GM18499 (cell line): ENCODE measurements at regions not wholly inside any gene's neighbourhood (a gene's known extent, or its start where the extent isn't known, plus 50 kb on each side); places are given as distances from the start of the nearest gene placed in this dataset.

Experiments used
- ATAC-seq: cut with Tn5 transposase; IDR thresholded peaks from one replicate; pipeline ENCODE4 v1.9.1; 2021; ENCODE audit warnings: moderate number of reproducible peaks; ENCODE audit not compliant: insufficient read depth, unreplicated experiment

GRCh38 chr5:56499901-56500300 lies 266.8 kb upstream of the ANKRD55 start:
- no peak for ATAC-seq

DNA sequence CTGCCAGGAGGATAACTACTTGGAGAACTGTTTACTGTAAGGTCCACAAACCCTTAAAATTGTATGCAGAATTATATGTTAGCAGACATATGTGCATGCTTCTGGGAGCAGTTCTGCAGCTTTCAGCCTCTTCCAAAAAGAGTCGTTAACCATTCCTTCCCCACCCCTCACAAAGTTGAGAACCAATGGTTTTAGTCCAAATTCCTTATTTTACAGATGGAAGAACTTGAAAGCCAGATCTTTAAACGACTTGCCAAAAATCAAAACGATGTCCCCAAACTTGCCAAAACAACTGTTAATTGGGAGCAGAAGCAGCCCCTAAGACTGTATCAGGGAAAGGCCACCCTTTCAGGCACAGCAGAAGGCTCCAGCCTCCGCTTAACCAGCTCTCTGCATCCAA lies 266.4 kb upstream of the ANKRD55 start:
- no peak for ATAC-seq

GRCh38 chr5:56498759-56499395 lies 265.7 kb upstream of the ANKRD55 start:
- ATAC-seq: no peak

- no peak for ATAC-seq
Measured at GRCh38 chr5:56496581-56497063, 263.5 kb upstream of the ANKRD55 start.

GRCh38 chr5:56494300-56494731 lies 261.2 kb upstream of the ANKRD55 start:
- ATAC-seq: no peak

DNA sequence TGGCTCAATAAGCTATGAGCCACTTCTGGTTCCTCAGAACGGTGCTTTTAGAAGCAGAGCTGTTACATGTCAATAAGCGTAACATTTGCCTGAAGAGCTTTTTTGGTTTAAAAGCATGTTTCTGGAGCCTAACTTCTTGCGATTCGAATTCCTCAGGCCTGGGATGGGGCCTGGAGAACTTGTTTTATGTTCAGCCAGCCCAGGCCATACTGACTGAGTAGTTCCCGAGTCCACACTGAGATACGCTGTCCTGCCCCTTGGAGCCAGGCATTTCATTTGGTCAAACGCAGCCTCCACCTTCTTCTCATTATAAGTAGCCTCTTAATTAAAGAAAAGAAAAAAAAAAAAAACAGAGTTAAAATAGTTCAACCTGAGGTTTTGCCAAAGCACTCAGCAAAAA lies 260.6 kb upstream of the ANKRD55 start:
- no peak for ATAC-seq

DNA sequence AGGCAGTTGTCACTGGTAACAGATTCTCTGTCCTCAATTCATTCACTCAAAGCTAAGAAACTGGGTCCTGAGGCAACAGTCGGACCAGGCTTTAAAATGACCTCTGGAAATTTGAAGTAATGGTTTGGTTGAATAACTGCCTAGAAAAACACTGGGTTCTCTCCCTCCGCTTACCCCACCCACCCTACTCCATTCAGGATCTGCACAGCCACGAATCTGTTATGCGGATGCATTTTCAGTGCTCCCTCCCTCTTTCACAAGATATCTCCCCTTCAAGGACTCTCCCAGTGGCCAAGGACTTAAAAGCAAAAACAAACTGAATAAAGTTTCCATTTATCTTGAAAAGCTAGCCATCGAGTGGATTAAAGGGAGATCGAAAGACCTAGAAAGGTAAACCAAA lies 260.2 kb upstream of the ANKRD55 start:
- ATAC-seq: no peak

GRCh38 chr5:56492812-56493211 lies 259.7 kb upstream of the ANKRD55 start:
- ATAC-seq: no peak

- ATAC-seq: no peak
Measured at GRCh38 chr5:56490971-56491468, 257.9 kb upstream of the ANKRD55 start.

GRCh38 chr5:56489272-56489671 lies 256.1 kb upstream of the ANKRD55 start:
- ATAC-seq: no peak

DNA sequence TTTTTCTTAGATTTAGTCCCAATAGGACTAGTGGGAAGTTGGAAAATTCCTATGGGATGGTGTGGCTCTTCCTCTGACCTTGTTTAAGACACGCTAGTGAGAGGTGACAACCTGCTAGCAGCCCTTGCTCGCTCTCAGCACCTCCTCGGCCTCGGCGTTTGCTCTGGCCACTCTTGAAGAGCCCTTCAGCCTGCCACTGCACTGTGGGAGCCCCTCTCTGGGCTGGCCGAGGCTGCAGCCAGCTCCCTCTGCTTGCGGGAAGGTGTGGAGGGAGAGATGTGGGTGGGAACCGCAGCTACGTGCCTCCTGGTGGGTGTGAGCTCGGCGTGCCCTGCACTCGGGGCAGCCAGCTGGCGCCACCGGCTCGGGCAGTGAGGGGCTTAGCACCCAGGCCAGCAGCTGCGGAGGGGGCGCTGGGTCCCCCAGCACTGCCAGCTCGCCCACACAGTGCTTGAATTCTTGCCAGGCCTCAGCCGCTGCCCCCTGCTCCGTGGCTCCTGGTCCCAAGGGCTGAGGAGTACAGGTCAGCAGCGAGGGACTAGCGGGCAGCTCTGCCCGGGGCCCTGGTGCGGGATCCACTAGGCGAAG lies 254.5 kb upstream of the ANKRD55 start:
- ATAC-seq: no peak

- ATAC-seq: no peak
Measured at GRCh38 chr5:56482363-56482762, 249.2 kb upstream of the ANKRD55 start.

GRCh38 chr5:56481428-56482357 lies 248.6 kb upstream of the ANKRD55 start:
- no peak for ATAC-seq

- ATAC-seq: no peak
Measured at GRCh38 chr5:56480705-56481427, 247.7 kb upstream of the ANKRD55 start.

DNA sequence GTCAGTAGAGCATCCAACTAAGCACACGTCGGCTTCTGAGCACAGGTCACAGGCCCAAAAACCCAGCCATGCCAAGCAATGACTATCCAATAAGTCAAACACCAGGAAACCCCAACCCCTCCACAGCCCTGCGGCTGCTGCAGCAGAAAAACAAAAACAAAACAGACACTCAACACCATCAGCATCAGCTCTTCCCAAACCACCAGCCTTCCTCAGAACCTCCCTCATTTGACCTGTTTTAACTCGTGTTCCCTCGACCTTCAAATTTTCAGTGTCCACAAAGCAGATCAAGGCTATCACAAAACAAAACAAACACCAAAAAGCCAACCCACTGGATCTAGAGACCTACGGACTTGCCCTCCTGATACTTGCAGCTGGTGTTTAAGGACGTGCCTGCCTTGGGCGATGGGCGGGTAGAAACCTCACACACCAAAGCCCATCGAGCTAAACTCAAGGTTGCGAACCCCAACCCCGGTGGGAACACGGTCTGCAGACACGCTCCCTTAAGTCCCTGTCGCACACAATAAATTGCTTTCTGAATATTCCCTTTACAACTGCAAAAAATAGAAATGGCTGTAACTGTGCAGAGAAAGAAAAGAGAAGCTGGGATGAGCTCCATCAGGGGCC lies 247.1 kb upstream of the ANKRD55 start:
- ATAC-seq: no peak

DNA sequence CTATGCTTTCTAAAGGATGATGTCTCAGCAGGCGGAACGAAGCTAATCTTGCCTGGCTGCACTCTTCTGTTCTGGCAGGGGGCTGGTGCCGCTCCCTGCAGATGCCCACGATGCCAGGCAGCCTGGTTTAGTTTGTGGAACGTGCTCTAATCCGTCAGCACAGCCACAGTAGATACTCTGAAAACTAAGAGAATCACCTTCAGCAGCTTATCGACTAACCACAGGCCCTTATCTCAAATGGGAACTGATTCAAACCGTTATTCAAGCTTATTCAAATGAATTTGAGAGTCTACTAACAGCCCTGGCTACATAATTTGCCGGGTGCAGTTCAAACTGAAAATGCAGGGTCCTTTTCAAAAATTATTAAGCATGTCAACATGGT lies 246.6 kb upstream of the ANKRD55 start:
- ATAC-seq: no peak

- ATAC-seq: no peak
Measured at GRCh38 chr5:56479126-56479525, 246.0 kb upstream of the ANKRD55 start.

GRCh38 chr5:56478062-56478461 lies 244.9 kb upstream of the ANKRD55 start:
- no peak for ATAC-seq

GRCh38 chr5:56476487-56476856 lies 243.3 kb upstream of the ANKRD55 start:
- ATAC-seq: no peak
